ENCODE measurements at regions not wholly inside any gene's neighbourhood (a gene's known extent, or its start where the extent isn't known, plus 50 kb on each side); places are given as distances from the start of the nearest gene placed in this dataset.

GRCh38 chr2:160973991-160974390 lies 186.2 kb upstream of the TANK start:
- DNase-seq: no peak

GRCh38 chr2:160974803-160975202 lies 185.4 kb upstream of the TANK start:
- no peak for DNase-seq

GRCh38 chr2:160976797-160977196 lies 183.4 kb upstream of the TANK start:
- no peak for DNase-seq

GRCh38 chr2:160977376-160977775 lies 182.9 kb upstream of the TANK start:
- no peak for DNase-seq

GRCh38 chr2:160977854-160978253 lies 182.4 kb upstream of the TANK start:
- no peak for DNase-seq

GRCh38 chr2:160984426-160985077 lies 175.7 kb upstream of the TANK start:
- no peak for DNase-seq

GRCh38 chr2:160989778-160990177 lies 170.4 kb upstream of the TANK start:
- no peak for DNase-seq

- DNase-seq: no peak
Observed at GRCh38 chr2:160993654-160994061, 166.6 kb upstream of the TANK start.

- peak; percentile 83 for DNase-seq
Observed at GRCh38 chr2:160994141-160995002, 165.9 kb upstream of the TANK start.

GRCh38 chr2:160996584-160996983 lies 163.6 kb upstream of the TANK start:
- DNase-seq: no peak

- DNase-seq: no peak
Observed at GRCh38 chr2:161004379-161004778, 155.8 kb upstream of the TANK start.

- DNase-seq: no peak
Observed at GRCh38 chr2:161005170-161005569, 155.1 kb upstream of the TANK start.

GRCh38 chr2:161008311-161008710 lies 151.9 kb upstream of the TANK start:
- no peak for DNase-seq

GRCh38 chr2:161010503-161011015 lies 149.7 kb upstream of the TANK start:
- DNase-seq: no peak

- DNase-seq: no peak
Observed at GRCh38 chr2:161017780-161018470, 142.3 kb upstream of the TANK start.

- DNase-seq: no peak
Observed at GRCh38 chr2:161019311-161019710, 140.9 kb upstream of the TANK start.

GRCh38 chr2:161020437-161020836 lies 139.8 kb upstream of the TANK start:
- DNase-seq: no peak

- no peak for DNase-seq
Observed at GRCh38 chr2:161028581-161028980, 131.6 kb upstream of the TANK start.

- DNase-seq: no peak
Observed at GRCh38 chr2:161029321-161029720, 130.9 kb upstream of the TANK start.

GRCh38 chr2:161030260-161031063 lies 129.8 kb upstream of the TANK start:
- DNase-seq: no peak

GRCh38 chr2:161031511-161031910 lies 128.7 kb upstream of the TANK start:
- DNase-seq: no peak

GRCh38 chr2:161032635-161033034 lies 127.6 kb upstream of the TANK start:
- DNase-seq: no peak

All from stimulated activated CD4-positive, alpha-beta T cell treated with anti-CD3 and anti-CD28 coated beads, Interleukin-4, amount 100 ng/mL, for 24 hours (primary cell).